GM21381 (cell line): ENCODE measurements at regions not wholly inside any gene's neighbourhood (a gene's known extent, or its start where the extent isn't known, plus 50 kb on each side); places are given as distances from the start of the nearest gene placed in this dataset.
"Not testable (repeated sequence)": the region's sequence is repeated elsewhere in the genome, so short reads cannot be mapped to it uniquely, and the experiment has no call there.

Experiments used
- ATAC-seq: cut with Tn5 transposase; IDR thresholded peaks from one replicate; pipeline ENCODE4 v1.9.1; 2021; ENCODE audit warnings: mild to moderate bottlenecking, moderate library complexity; ENCODE audit not compliant: unreplicated experiment

DNA sequence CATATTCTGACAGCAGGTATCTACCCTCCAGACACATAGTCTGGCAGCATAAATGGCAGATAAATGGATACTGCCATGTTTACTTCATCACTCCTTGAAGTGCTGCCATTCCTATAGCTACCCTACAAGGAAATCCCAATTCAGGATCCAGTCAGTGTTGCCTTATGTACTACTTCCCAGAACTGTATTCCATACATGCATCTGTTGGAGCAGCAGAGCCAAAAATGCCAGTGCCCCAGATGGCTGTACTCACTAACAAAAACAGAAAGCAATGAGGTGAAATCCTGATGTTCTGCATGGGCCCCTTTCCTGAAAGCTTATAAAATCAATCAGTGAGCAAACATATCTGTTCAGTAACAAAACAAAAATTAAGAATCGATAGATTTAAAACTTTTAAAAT is 490.0 kb upstream of the COX7C start:
- ATAC-seq = no peak

DNA sequence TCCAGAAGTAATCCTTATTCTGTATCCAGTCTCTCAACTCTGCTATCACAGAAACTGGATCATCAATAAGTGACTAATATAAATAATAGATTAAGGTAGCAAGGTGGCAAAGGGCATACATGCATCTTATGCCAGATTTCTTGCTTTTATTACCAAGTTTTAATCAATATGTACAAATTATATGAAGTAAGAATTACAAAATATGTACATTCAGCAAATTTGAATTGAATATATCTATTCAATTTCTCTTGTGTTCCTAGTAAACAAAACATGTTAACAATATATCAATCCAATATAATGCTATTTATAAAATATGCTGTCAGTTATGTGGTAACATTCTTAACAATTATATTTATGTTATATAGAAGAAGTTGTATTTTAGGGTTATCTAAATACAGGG is 488.7 kb upstream of the COX7C start:
- no peak for ATAC-seq

DNA sequence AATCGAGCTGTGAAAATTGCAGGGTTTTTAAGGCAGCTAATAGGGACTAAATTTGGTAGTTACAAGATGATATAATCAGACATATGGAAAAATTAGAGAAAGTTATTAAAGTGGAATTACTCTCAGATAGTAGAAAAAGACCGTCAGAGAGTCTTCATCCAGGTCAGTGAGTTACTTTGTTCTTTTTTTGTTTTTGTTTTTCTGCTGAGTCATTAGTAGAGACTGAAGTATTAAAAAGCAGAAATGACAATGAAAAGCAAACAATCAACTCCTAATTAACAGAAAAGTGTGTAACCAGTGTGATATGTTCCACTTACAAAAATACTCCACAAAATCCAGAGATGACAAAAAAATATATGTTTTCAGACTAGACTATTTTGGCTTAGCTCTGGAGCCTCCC is 480.4 kb upstream of the COX7C start:
- ATAC-seq = no peak

DNA sequence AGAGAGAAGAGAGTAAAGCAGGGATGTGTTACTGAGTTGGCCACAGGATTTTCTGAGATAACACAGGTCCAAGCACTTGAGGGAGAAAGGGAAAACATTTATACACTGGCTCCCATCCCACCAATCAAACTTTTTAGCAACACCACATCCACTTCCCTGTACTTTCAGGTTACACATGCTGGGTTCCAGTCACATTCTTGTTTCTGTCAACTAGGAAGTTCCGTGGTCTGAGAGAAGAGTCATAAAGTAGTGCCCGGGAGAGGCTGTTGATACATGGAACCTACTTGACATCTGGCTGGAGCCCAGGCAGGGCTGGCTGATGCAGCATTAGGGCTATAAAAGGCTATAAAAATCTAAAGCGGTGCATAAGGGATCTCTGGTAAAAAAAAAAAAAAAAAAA is 473.9 kb upstream of the COX7C start:
- no peak for ATAC-seq

DNA sequence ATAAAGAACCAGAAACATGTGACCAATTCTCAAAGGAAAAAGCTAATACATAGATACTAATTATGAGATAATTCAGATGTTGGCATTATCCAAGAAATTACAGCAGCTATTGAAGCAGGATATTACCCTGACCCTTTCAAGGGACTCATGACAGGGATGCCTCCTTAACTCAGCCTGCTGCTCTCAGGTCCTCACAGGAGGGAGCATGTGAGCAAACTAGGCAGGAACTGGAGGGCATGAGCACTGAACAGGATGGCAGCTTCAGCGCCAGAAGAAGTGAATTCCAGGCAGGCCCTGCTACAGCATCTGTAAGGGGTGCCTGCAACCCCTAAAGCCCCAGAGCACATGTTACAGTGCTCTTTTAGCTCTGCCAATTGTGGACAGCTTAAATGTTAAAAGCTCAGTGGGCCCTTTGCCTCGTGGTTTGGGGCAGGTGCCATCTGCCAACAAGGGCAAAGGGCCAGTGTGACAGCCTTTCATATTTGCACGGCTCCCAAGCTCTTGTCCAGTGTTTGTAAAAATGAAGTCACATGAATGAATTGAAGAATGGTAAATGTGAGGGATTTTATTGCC is 464.7 kb upstream of the COX7C start:
- ATAC-seq = no peak

DNA sequence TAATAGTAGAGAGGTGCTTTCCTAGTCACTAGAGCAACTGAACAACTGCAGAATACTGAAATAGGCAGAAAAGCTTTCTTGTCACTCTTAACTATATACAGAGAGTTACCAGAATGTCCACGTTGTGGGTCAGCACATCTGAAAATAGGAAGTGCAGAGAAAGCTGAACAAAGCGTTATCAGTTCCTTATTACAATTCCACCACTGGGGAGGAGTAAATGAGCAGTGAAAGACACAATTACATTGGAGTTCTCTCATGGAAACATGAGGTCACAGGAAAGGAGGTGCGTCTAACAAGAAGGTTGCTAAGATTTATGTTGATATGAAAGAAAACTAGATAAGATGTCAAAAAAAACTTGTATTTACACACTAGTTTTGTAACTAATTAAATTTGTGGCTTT is 461.9 kb upstream of the COX7C start:
- ATAC-seq = no peak

DNA sequence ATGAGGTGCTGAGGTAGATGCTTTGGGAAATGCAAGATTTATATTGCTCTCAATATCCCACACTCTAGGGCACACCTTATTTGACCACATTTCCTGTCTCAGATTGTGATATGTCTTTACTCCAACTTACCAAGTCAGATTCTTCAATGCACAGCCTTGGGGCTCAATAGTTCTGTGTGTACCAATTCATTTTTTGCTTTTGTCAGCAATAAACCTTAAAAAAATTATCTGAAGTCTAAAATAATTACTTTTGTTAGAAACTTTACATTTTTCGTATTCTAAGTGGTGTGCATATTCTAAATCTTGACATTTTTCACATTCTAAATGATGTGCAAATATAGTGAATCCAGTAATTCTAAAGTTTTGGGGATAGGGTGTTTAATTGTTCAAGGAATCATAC is 447.5 kb upstream of the COX7C start:
- ATAC-seq = no peak

DNA sequence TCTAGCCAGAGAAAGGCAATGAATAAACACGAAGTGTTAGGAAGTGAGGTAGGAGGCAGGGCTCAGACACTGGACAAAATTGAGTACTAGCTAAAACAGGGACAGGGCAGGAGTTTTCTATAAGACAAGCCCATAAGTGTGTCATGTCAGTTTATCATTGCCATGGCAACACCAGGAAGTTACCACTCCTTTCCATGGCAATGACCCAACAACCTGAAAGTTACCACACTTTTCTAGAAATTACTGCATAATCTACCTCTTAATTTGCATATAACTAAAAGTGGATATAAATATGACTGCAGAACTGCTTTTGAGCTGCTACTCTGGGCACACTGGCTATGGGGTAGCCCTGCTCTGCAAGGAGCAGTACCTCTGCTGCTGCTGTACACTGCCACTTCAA is 442.5 kb upstream of the COX7C start:
- peak; percentile 79 for ATAC-seq

DNA sequence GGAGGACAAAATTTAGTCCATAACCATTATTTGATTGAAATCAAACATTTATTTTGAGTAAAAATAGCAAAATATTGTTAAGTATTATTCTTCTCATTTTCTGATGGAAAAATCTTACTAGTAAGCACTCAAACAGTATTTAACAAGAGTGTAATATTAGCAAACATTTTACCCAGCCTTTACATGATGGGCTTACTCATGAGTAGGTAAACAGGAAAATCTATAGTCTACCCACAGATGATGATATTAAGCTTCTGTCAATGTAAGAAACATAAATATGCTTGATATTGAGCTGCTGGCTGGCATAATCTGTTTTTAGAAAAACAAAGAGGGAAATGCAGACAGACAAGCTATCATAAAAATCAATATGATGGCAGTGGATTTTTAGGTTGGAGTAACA is 418.5 kb upstream of the COX7C start:
- no peak for ATAC-seq

DNA sequence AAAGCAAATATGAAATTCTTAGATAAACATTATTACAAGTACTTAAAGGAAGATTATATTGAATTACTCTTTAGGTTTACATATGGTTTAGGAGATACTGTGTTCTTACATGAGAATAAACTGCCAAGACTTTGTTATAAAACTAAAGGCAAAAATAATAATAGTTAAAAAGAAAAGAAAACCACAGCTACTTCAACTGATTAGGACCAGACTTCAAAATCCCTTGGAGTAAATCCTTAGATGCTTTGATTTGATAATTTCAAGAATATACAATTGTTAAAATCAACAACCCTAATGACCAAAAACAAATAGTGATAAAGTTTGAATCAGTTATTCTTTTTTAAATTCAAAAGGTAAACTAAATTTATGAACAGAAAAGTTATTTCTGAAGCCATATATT is 389.6 kb upstream of the COX7C start:
- ATAC-seq = no peak

DNA sequence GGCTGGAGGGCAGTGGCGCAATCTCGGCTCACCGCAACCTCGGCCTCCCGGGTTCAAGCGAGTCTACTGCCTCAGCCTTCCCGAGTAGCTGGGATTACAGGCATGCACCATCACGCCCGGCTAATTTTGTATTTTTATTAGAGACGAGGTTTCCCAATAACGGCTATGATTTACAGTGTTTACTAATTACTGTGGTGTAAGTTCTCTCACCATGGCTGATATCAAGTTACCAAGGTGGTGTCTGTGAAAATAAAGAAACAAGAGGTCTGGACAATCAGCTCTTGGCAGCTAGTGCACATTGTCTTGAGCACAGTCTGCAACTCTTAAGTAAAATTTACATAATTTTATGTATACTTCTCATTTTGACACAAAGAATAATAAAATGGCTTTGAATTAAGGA is 385.5 kb upstream of the COX7C start:
- ATAC-seq = no peak

DNA sequence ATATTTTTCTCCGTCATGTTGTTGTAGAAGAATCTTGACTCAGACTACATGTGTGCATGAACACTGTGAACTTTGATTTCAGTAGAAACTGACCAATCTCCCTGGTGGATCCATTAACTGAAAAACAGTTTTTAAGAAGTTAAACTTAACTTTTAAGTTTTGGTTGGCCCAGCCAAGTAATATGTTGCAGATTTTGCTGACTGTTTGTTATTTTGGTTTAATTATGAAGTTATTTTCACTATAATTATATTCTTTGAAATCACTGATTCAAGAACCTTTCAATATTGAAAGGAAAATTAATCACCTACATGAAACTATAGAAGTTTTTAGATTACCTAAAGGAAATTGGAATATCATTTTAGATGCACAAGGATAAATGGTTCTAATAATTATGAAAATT is 373.6 kb upstream of the COX7C start:
- no peak for ATAC-seq

DNA sequence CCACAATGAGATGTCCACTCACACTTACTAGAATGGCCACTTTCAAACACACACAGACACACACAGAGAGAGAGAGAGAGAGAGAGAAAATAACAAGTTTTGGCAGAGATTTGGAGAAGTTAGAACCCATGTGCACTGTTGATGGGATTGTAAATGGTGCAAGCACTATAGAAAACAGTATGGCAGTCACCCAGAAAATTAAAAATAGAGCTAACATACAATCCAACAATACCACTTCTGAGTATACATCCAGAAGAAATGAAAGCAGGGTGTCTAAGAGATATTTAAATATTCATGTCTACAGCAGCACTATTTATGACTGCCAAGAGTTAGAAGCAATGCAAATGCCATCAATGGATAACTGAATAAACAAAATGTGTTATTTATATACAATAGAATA is 359.9 kb upstream of the COX7C start:
- no peak for ATAC-seq

DNA sequence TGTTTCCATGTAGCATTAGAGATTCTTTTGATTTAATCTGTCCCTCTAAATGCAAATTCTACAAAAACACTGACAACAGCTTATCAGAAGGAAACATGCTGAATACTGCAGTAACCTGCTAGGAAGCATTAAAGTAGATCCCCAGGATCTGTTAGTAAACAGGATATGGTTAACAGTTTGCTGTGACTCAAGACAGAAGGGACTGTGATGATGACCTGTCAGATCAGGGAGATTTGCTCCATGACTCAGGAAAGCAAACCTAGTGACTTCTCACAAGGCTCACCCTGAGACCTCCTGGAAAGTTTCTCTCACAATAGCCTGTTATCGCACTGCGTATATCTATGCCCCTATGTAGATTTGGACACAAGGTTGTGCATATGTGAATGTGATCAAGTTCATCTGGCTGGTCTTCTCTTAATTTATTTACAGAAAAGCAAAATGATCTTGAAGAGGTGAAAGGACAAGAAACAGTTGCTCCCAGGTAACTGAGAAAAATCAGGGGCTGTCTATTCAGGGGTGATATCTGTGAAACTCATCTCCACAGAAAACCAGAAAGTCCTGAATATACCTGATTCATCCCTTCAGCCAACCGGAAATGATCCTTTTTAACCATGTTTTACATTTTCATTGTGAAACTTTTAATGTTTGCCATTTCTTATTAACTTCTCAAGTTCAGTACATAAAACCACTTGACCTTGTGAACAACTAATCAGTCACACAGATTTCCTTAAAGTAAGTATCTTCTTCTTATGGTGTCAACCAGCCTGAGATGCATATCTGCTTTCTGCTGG is 333.1 kb upstream of the COX7C start:
- not testable (repeated sequence) for ATAC-seq

DNA sequence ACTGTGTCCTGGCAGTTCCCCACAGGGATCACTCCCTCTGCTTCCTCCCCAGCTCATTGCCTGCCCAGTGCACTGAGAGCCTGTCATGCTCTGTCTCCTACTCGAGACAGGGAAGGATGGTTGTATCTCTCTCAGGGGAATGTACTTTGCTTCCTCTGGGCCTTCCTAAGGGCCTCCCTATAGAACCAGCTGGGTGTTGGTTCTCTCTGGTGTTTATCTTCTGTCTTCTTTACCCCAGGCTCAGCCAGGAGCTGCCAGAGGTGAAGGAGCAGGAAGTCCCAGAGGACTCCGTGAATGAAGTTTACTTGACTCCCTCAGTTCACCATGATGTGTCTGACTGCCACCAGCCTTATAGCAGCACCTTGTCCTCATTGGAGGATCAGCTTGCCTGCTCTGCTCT is 330.3 kb upstream of the COX7C start:
- ATAC-seq = not testable (repeated sequence)

DNA sequence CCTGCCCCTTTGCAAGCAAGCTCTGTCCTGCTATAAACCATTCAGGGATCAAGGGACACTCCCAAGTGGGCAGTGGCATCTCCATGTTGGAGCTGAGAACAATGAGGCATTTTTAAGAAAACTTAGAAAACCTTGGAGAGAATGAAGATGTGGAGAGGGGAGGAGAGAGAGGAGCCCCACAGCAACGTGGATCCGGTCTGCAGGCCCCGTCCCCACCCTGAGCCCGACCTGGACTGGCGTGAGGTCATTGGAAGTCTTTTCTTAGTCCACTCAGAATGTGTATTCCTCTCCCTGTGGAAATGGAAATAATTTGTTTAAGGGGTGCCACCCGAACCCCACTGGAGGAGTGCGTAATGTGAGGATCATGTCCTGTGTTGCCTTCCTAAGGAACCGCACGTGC is 328.0 kb upstream of the COX7C start:
- not testable (repeated sequence) for ATAC-seq

DNA sequence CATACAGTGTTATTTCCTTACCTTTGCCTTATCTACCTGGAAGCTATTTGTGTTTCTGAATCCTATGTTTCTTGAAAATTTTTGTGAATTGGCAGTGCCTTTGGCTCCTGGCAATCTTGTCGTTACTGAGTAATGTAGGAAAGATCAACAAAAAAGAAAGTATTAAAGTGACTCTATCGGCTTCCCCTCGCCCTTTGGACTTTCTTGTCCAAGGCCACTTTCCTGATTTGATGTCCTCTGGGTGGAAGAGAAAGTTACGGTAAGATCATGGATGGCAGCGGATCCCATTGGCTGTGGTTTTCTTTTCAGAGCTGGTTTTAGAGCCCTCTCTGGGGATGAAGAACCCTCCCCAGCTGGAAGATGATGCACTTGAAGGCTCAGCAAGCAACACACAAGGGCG is 324.9 kb upstream of the COX7C start:
- ATAC-seq = not testable (repeated sequence)

DNA sequence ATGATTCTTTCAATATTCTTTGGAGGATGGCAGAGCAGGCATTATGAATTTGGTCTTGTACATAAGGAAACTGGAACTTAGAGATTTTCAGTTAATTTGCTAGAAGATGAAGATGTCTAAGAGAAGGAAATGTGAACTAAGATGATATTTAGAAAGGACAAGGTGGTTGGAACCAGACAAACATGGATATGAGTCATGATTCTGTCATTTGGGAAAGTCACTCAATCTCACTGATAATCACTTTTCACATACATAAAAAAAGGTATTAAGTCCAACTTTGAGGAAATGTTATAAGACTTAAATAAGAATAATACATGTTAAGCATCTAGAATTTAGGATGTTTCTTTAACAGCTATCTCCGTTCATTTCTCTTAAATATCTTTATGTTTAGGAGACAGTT is 315.1 kb upstream of the COX7C start:
- ATAC-seq = not testable (repeated sequence)

DNA sequence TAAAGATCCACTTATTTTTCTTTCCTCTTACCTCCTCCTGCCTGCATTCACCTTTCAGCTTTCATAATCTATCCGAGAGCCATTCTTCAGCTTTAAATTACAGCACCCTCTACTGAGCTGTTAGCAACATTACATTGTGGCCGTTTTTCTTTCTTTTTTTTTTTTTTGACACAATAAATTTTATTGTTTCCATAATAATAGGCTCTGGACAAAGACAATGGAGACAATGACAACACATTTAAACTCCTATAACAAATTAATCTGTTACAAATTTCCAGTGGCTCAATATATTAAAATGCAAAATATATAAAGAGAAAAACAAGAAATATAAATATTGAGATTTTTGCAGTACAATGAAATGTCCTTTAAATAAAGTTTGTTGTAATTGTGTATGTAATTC is 312.7 kb upstream of the COX7C start:
- ATAC-seq = peak; percentile 61

DNA sequence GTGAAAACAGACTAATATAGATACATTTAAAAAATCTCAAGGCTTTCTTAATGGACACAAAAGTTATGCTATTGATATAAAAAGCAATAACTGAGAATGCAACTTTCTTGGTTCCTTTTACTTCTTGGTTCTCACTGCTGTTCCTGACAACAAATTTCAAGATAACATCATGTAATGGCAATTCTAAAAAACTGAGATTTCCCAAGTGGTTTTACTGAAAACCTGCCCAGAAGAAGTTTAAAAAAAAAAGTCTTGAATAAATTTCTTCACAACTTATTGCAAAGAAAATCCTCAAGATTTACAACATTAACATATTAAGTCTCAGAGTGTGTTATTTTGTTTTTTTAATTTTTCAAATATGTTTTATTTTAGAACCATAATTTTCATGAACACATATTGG is 302.8 kb upstream of the COX7C start:
- ATAC-seq = no peak

DNA sequence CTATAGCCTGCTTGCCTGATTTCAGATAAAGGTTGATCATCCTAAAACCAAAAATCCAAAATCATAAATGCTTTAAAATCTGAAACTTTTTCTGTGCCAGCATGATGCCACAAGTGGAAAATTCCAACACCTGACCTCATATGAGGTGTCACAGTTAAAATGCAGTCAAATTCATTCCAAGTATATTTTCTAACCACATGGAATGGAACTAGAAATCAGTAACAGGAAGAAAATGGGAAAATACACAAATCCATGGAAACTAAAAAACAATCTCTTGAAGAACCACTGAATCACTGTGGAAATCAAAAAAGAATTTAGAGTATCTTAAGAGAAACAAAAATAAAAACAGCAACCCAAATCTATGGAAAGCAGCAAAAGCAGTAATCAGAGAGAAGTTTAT is 297.5 kb upstream of the COX7C start:
- no peak for ATAC-seq

DNA sequence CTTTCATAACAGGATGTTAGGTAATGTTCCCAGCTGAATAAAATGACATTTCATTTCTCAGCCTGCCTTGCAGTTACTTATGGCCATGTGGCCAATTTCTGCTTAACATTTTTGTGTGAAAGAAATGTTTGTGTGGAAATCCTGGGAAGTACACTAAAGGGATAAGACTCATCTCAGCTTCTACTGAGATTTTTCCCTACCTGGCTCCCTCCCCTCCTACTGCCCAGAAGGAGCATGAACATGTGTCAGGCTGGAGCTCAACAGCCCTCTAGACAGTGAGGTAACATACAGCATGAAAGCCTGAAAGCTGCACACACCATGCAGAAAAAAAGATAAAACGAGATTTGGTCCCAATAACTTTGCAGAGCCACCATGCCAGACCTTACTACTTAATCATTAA is 288.4 kb upstream of the COX7C start:
- no peak for ATAC-seq

DNA sequence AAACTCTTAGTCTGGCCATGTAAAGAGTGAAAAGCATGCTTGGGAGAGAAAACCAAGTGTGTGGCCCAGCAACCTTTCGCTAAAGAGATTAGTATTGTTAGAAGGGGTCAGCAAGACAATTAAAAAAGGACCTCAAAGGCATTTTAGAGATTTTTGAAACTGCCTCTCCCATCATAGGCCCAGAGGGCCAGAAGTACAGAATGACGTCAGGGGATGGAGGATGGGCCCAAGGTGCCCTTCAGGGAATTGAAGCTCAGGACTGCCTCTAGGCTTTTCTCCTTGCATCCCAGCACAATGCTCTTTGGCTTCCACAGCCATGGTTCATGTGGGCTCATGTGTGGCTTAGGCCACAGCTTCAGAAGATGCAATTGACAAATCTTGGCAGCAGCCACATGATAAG is 287.0 kb upstream of the COX7C start:
- ATAC-seq = no peak
